NCI-H526 (cell line): ENCODE measurements at regions not wholly inside any gene's neighbourhood (a gene's known extent, or its start where the extent isn't known, plus 50 kb on each side); places are given as distances from the start of the nearest gene placed in this dataset.

Experiments
- DNase-seq, 2 experiments: peaks; one replicate each; lab custom pipeline; 2025; lab: John Stamatoyannopoulos, UW

GRCh38 chr22:48182031-48182430 is 1419.6 kb downstream of the TBC1D22A start:
- no peak for DNase-seq

DNA sequence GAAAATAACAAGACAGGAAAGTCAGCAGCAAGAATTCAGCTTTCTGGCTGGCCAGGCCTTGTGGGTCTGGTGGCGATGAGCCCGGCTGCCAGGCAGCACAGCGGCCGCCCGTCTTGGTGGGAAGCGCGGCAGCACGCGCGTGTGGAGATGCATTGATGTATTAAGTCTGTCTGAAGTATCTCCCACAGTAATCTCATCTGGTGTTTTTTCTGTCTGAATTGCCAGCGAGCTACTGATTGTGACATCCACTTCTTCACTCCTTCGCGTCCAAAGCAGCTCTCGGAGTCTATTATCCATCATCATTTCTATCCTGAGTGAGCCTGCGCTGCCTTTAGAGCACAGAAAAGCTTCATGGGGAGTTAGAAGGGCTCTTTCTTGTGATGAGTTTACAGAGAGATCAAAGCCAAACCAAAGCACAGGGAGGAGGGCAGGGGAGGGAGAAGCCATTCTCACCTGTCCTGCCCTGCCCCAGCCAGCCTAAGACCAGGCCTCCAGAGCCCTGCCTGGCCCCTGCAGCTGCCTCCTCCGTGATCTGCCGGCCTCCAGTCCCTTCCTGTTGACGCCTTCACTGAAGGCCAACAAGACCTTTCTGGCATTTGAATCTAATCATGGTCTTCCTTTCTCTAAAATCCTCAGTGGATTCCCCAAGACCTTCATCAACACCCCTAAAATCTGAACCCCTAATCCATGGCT is 1419.0 kb downstream of the TBC1D22A start:
- no peak for DNase-seq

- no peak for DNase-seq
Measured at GRCh38 chr22:48180631-48181030, 1418.2 kb downstream of the TBC1D22A start.

DNA sequence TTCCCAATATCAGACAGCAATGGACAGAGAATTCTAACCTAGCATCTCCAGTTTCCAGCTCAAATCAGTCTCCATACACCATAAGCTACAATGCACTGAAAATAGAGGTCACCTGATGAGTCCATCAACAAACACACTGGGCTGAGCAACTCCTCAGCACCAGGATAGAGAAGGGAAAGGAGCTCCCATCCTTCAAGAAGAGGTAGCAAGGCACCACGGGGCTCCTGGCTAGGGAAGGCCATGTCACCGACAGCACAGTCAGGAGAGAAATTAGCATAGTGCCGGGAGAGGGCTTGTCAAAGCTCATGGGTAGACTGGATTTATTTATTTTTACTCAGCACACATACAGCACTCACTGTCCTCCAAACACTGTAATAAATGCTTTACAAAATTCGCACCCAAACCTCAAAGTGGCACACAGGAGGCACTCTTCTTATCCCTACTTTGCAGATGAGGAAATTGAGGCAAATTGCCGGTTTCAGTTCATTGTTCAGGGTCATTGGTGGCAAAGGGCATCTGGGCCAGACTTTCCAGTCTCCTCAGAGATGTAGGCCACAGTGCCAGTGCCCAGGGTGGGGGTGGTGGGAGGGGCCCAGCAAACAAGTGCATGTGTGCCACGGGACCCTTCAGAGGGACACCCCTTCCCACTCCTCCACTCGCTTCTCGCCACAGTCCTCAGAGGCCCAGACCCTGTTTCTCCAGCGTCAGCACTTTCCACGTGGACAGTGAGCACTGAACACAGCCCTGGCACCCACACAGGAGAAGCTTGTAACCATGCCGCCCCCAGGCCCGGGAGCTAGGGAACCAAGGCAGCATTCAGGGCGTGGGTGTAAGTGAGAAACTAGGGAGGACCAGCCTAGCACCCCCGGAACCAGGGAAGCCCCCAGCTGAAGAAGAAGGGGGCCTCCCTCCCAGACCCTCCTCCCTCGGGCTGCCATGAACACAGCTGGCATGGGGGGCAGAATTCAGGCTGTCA is 1417.4 kb downstream of the TBC1D22A start:
- no peak for DNase-seq

GRCh38 chr22:48178536-48178935 is 1416.1 kb downstream of the TBC1D22A start:
- no peak for DNase-seq

- no peak for DNase-seq
Measured at GRCh38 chr22:48177631-48178030, 1415.2 kb downstream of the TBC1D22A start.

- no peak for DNase-seq
Measured at GRCh38 chr22:48175721-48176120, 1413.3 kb downstream of the TBC1D22A start.

DNA sequence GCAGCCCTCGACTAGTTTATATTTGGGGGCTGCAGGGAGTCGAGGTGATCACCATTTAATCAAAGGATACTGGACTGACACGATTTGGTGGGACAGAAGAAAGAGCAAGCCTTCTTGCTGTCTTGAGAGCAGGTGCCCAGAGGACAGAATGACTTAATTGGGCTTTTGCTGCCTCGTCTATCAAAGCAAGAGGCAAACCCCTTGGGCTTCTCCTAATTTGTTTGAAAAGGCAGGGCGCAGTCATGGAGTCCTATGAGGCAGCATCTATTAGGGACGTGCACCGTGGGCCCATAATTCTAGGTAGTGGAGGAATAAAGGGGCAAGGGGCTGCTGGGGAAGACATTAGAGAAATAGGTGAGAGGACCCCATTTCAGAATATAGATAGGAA is 1411.3 kb downstream of the TBC1D22A start:
- DNase-seq = no peak

DNA sequence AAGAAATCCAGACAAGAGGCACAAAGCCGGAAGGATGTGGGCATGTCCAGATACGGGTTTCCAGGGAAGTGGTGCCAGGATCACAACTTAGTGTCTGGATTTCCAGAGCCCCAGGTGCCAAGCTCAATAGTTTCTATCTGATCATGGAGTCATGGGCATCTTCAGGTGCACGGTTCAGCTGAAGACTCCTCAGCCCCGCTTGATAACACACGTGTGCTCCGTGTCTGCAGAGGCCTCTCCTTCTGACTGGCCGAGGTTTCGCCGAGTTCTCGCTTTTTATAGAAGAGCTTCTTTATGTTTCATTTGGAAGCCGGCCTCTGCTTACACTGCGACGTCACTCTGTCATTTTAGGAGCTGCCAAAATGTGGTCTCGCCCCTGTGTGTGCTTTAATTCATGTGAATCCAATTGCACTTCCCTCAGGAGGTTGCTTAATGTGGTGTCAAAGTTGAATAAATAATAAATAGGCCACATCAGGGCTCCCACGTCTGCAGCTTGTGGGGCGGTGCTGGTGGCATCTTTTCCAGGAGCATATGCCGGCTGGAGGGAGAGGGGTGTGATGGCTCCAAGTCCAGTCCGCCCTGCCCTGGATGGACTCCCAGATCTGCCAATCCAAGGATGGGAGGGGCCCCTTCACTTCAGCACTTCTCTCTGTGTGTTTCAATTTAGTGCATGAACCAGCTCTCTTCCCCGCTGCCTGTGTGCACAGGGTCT is 1410.8 kb downstream of the TBC1D22A start:
- DNase-seq = no peak

DNA sequence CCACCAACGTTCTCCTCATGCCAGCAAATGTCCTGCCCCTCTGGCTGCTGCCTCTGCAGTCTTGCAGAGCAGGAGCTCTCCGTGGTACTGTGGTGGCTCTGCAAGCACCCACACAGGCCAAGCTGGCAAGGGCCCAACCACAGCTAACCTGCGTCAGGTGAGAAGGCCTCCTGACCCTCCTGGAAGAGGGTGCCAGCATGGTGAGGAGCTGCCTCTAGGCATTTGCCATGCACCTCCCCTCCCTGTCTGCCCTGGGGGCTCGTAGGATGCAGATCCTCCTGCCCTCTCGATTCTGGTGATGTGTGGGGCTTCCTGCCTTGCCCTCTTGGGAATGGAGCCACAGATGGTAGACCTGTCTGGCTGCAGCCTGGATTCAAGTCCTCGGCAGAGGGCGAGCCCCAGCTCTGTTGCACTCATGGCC is 1408.8 kb downstream of the TBC1D22A start:
- DNase-seq = no peak

DNA sequence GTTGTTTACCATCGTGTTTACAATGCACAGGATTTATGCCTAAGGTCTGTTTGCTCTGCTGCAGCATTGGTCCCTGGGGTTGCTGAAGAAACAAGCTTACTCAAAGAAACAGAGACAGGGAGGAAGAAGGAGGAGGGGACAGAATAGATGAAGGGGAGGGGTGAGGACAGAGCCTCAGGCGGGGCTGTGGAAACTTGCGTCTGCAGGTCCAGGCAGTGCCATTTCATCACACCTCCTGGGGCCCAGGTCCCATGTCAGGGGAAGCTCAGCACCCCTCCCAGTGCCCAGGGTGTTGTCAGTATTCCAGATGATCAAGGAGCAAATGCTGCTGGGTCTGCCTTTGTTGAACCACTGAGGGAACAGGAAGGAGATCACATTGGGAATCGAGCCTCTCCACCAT is 1406.8 kb downstream of the TBC1D22A start:
- DNase-seq = no peak

GRCh38 chr22:48167238-48167637 is 1404.8 kb downstream of the TBC1D22A start:
- DNase-seq = no peak

DNA sequence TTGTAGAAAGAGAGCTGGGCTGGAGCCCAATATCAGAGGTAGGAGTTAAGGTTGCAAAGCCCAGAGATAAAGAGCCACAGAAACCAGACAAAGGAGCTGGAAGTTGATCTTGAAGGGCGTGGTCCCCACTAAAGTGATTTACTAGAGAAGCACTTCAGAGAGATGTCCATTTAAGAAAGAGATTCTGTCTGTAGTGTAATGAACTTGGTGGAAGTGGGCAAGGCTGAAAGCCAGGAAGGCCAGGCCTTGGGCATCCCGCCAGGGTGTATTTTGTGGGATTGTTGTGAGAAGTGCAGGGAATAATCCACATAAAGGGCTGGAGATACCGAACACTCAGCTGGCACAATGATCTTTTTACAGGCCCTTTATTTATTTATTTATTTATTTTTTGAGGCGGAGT is 1398.8 kb downstream of the TBC1D22A start:
- no peak for DNase-seq

DNA sequence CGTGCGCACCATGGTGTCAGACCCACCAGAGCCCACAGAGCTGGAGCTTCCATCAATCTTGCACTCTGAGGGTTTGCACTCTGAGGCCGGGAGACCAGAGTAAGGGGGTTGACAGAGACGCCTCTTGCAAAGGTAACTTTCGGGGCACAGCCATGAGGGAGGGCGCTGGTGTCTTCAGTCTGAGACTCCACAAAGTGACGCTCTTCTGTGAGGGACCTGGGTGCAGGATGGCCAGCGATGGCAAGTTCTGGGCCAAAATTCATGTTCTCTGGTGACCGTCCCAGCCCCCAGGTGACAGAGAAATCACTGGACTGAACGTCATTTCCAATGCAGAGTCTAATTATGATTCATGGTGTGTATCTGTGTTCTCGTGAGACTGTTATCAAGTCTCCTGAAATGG is 1395.2 kb downstream of the TBC1D22A start:
- DNase-seq = no peak

DNA sequence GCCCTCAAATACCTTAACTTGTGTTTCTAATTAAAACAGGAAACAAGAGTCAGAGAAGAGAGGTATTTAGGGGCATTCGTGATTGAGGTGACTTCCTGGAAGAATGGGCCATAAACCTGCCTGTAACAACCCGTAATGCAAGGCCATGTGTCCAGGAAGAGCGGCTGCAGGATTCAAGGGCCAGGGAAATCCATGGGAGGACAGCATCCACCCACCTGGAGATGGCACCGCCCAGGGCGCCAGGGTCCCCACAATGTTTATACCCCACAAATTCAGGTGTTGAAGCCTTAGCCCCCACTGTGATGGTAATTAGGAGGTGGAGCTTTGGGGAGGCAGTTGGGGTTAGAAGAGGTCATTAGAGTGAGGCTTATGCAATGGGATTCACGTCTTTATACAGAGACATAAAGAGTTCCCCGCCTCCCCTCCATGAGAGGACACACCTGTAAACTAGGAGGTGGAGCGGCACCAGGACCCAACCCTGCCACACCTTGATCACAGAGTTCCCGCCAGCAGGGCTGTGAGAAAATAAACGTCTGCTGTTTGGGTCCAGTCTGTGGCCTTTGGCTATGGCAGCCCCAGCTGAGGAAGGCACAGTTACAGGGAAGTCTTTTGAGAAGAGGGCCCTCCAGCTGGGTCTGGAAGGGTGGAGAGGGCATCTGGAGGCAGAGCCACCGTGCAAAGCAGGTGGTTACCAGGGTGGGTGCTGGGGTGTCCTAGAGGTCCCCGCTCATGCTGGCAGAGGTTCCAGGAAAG is 1394.3 kb downstream of the TBC1D22A start:
- no peak for DNase-seq

- no peak for DNase-seq
Measured at GRCh38 chr22:48155446-48155845, 1393.0 kb downstream of the TBC1D22A start.

GRCh38 chr22:48154943-48155240 is 1392.4 kb downstream of the TBC1D22A start:
- DNase-seq = no peak

GRCh38 chr22:48154169-48154942 is 1391.9 kb downstream of the TBC1D22A start:
- DNase-seq = no peak

- DNase-seq = peak in 1 of 2 experiments; percentile 10
Measured at GRCh38 chr22:48153726-48154125, 1391.3 kb downstream of the TBC1D22A start.

- no peak for DNase-seq
Measured at GRCh38 chr22:48152916-48153315, 1390.5 kb downstream of the TBC1D22A start.

- DNase-seq = no peak
Measured at GRCh38 chr22:48152164-48152775, 1389.8 kb downstream of the TBC1D22A start.
